Activated CD4-positive, alpha-beta T cell treated with anti-CD3 and anti-CD28 coated beads, Interleukin-2, amount 50 U/mL, for 48 hours (primary cell): ENCODE measurements at regions not wholly inside any gene's neighbourhood (a gene's known extent, or its start where the extent isn't known, plus 50 kb on each side); places are given as distances from the start of the nearest gene placed in this dataset.
"Not testable (repeated sequence)": the region's sequence is repeated elsewhere in the genome, so short reads cannot be mapped to it uniquely, and the experiment has no call there.

ENCODE experiments used
- DNase-seq, 2 experiments: peaks; one replicate each; pipeline ENCODE4 v3.0.0-alpha.2; 2020

DNA sequence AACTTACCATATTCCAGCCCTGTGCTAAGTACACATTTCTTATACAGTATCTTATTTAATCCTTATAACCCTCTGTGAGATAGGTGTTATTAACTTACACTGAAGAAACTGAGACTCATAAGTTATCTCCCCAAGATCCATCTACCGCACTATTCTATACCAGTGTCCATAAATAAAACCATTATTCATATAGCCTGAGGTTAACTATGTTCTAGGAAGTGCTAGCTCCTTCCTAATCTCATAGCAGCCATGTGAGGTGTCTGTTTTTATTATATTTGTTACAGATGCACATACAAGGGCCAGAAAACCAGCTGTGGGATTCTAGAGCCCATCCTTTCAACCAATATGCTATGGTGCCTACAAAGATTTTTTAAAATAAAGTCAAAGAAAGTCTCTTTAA, 100.3 kb upstream of the RAP1B start:
- no peak for DNase-seq

GRCh38 chr12:68514807-68515411, 95.8 kb upstream of the RAP1B start:
- no peak for DNase-seq

GRCh38 chr12:68515793-68516192, 94.9 kb upstream of the RAP1B start:
- DNase-seq = no peak

GRCh38 chr12:68521321-68521839, 89.3 kb upstream of the RAP1B start:
- no peak for DNase-seq

DNA sequence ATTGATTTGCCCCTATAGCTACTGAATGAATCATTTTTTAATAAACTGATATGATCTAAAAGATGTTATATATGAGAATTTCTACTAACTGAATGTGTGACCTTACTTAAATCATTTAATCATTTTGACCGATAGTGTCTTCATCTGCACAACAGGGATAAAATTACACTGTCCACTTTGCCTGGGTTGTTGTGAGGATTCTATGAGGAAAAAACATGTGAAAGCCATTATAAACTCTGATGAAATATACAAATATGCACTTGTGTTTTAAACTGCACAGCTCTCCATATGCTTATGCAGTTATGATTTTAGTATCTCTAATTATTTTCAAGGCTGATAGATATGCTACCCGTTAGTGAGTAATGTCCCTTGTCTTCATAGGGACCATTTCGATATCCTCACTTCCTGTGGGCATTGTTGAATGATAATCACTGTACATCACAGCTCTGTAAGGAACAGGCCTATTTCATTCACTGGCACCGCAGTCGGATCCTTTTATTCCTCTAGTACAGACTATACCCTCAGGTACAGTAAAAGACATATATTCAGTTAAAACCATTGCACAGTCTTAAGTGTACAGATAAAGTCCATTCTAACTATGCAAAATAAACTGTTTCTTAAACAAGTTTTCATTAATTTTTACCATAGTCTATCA, 88.7 kb upstream of the RAP1B start:
- no peak for DNase-seq

GRCh38 chr12:68529466-68529865, 81.2 kb upstream of the RAP1B start:
- no peak for DNase-seq

DNA sequence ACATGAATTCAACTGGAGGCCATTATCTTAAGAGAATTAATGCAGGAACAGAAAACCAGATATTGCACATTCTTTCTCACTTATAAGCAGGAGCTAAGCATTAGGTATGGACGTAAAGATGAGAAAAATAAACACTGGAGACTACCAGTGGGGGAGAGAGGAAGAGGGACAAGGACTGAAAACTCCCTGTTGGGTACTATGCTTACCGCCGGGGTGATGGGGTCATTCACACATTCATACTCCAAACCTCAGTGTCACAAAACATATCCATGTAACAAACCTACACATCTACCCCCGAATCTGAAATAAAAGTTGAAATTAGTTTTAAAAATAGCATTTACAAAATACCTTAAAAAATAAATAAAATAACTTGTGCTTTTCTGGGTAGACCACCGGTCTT, 80.8 kb upstream of the RAP1B start:
- no peak for DNase-seq

DNA sequence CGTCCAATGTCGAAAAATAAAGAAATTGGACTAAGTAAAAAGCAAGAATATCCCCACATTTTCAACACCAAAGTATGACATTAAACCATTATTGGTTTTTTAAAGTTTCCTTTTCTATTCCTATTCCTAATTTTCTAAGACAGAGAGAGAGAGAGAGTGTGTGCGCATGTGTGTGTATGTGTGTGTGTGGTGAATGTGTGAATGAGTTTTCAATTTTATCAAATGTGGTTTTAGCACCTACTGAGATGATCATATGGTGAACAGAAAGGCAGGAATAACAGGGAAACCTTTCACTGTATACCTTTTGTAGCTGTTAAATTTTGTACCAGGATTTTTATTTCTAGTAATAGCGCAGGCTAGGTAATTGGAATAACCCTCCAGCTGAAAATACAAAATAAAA, 80.4 kb upstream of the RAP1B start:
- no peak for DNase-seq

DNA sequence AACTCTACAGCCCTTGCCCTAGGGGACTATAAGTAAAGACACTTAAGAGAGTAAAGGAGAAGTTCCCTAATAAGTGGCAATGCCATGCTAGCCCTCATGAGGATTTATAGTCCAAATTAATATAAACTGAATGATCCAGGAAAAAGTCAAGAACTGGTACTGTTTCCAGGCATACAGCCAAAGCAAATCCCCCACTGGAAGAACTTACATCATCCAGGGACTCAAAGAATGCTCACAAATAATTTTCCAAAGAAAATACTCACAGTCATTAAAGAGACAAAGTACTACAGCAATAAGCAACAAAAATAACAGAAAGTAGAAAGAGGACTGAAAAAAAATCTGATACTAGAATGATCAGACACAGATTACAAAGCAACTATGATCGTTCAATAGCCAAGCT, 79.7 kb upstream of the RAP1B start:
- DNase-seq = no peak

GRCh38 chr12:68532204-68532886, 78.4 kb upstream of the RAP1B start:
- DNase-seq = no peak

GRCh38 chr12:68532887-68533248, 77.8 kb upstream of the RAP1B start:
- no peak for DNase-seq

DNA sequence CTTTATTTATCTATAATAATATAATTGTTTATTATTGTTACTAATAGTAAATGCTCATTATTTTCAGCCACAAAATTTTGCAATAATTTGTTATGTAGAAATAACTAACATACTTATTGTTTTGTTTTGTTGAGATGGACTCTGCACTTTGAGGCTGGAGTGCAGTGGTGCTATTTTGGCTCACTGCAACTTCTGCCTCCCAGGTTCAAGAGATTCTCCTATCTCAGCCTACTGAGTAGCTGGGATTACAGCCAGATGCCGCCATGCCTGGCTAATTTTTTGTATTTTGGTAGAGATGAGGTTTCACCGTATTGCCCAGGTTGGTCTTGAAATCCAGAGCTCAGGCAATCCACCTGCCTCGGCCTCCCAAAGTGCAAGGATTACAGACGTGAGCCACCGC, 76.6 kb upstream of the RAP1B start:
- DNase-seq = no peak

DNA sequence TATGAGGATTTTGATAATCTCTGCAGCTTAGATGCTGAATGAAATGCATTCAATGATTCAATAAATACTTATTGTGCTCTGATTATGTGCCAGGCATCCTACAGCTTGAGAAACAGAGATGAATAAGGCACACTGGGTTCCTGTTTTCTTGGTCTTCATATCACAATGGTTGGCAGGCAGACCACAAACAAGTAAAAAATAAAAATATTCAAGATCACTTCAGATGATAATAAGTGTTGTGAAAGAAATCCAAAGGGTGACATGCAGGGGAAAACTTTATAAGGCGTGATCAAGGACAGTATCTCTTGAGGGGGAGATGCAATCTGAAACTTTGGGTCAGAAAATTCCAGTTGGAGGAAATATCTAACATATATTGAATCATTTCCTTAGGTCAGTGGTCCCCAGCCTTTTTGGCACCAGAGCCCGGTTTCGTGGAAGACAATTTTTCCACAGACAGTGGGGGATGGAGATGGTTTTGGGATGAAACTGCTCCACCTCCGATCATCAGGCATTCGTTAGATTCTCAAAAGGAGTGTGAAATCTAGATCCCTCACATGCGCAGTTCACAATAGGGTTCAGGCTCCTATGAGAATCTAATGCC, 73.7 kb upstream of the RAP1B start:
- DNase-seq = no peak

GRCh38 chr12:68537571-68537970, 73.1 kb upstream of the RAP1B start:
- DNase-seq = no peak

GRCh38 chr12:68538726-68539614, 71.7 kb upstream of the RAP1B start:
- peak; percentile 31 to 47 for DNase-seq

- DNase-seq = no peak
Observed at GRCh38 chr12:68539615-68539952, 71.1 kb upstream of the RAP1B start.

GRCh38 chr12:68540768-68541167, 69.9 kb upstream of the RAP1B start:
- DNase-seq = not testable (repeated sequence)

- DNase-seq = not testable (repeated sequence)
Observed at GRCh38 chr12:68547318-68547717, 63.4 kb upstream of the RAP1B start.

DNA sequence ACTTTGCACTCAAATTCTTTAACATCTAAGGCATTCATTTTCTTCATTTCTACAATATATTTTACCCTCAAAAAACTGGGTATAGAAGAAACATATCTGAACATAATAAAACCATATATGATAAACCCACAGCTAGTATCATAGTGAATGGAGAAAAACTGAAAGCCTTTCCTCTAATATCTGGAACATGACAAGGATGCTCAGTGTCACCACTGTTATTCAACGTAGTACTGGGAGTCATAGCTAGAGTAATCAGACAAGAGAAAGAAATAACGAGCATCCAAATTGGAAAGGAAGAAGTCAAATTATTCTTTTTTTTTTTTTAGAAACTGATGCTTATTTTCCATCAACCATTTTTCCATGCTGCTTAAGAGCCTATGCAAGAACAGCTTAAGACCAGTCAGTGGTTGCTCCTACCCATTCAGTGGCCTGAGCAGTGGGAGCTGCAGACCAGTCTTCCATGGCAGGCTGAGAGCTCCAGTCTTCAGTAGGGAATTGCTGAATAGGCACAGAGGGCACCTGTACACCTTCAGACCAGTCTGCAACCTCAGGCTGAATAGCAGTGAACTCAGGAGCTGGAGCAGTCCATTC, 58.0 kb upstream of the RAP1B start:
- not testable (repeated sequence) for DNase-seq

GRCh38 chr12:68557011-68557730, 53.5 kb upstream of the RAP1B start:
- no peak for DNase-seq

DNA sequence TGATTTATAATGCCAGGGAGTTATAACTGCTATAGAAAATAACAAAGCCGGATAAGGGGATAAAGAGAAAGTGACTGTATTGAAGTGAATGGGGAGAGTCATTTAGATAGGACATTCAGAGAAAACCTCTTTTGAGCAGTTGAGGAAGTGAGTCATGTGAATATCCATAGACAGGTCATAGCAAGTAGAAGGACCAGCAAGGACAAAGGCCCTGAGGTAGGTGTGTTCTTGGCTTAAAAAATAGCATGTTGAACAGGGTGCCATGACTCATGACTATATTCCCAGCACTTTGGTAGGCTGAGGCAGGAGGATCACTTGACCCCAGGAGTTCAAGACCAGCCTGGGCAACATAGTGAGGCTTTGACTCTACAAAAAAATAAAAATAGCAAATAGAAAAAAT, 51.5 kb upstream of the RAP1B start:
- DNase-seq = no peak
